ENCODE measurements at regions not wholly inside any gene's neighbourhood (a gene's known extent, or its start where the extent isn't known, plus 50 kb on each side); places are given as distances from the start of the nearest gene placed in this dataset.
A peak's percentile ranks its signal among the peaks of the same experiment; 100 is the strongest.

DNA sequence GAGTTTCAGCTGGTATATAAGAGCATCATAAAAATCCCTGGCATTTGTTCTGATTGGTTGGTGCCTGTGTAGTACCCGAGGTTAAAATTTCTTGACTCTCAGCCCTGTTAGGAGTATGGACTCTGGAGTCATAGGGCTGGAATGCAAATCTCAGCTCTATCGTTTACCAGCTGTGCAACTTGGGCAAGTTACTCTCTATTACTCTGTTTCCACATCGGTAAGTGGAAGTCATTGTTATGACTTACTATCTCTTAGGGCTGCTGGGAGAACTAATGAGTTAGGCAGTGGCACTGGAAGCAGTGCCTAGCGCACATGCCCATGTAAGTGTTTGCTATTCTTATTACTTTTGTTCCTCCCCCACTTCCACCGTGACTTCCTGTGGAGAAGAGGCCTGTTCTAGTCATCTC, 141.6 kb downstream of the BOD1 start:
- Mint-ChIP-seq H3K27me3 (ENCODE audit: insufficient read depth) (peaks cover 2% of the 10 kb centered on the region; the same call in 1 of the 2 replicates), H3K36me3 (ENCODE audit: low read depth) (no peaks in the 10 kb centered on the region), H3K4me3 (peak overlapping the region; percentile 49), H3K9me3 (no peaks in the 10 kb centered on the region), H3K4me1 (ENCODE audit: low read depth) (peaks cover 65% of the 10 kb centered on the region), H3K27ac (peak overlapping the region; percentile 70)
- DNase-seq = peak; percentile 73
- TF ChIP-seq, protein P1, sequence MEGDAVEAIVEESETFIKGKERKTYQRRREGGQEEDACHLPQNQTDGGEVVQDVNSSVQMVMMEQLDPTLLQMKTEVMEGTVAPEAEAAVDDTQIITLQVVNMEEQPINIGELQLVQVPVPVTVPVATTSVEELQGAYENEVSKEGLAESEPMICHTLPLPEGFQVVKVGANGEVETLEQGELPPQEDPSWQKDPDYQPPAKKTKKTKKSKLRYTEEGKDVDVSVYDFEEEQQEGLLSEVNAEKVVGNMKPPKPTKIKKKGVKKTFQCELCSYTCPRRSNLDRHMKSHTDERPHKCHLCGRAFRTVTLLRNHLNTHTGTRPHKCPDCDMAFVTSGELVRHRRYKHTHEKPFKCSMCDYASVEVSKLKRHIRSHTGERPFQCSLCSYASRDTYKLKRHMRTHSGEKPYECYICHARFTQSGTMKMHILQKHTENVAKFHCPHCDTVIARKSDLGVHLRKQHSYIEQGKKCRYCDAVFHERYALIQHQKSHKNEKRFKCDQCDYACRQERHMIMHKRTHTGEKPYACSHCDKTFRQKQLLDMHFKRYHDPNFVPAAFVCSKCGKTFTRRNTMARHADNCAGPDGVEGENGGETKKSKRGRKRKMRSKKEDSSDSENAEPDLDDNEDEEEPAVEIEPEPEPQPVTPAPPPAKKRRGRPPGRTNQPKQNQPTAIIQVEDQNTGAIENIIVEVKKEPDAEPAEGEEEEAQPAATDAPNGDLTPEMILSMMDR (IDR thresholded peaks at IDR 0.05) = no peak

- peak overlapping the region; percentile 95 for H3K27ac Mint-ChIP-seq
- DNase-seq = no peak
- H3K9me3 Mint-ChIP-seq = no peaks in the 10 kb centered on the region
- TF ChIP-seq, protein P1 (IDR thresholded peaks at IDR 0.05) = no peak
- no peaks in the 10 kb centered on the region for H3K36me3 Mint-ChIP-seq (ENCODE audit: low read depth)
- peak overlapping the region; percentile 76 for H3K4me3 Mint-ChIP-seq
- peaks cover 65% of the 10 kb centered on the region for H3K4me1 Mint-ChIP-seq (ENCODE audit: low read depth)
- no peaks in the 10 kb centered on the region; the same call in 1 of the 2 replicates for H3K27me3 Mint-ChIP-seq (ENCODE audit: insufficient read depth)
Observed at GRCh38 chr5:173473288-173473687, 143.2 kb downstream of the BOD1 start.

DNA sequence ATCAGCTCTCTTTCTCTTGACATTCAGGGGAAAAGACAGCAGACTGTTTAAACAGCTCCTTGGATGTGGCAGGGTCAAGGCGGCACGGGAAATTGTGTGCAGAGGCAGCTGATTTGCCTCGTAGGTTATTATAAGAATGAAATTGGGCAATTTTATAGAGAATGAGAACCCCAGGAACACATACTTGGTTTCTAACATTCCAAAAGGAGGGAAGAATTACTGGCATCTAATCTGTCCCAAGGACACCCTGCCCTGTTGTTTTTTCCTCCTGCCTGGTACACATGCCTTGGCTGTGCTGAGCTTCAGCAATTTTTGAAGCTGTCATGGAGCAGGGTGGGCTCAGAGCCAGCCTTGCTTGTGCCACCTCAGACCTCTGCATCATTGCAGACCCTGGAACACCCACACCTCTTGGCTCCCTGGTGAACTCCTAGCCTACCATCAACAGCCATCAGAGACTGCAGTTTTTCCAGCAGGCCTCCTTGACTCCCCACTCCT, 143.6 kb downstream of the BOD1 start:
- H3K36me3 Mint-ChIP-seq (ENCODE audit: low read depth) = no peaks in the 10 kb centered on the region
- no peaks in the 10 kb centered on the region; the same call in 1 of the 2 replicates for H3K27me3 Mint-ChIP-seq (ENCODE audit: insufficient read depth)
- peaks cover 63% of the 10 kb centered on the region for H3K4me1 Mint-ChIP-seq (ENCODE audit: low read depth)
- TF ChIP-seq, protein P1 (IDR thresholded peaks at IDR 0.05) = no peak
- no peaks in the 10 kb centered on the region for H3K9me3 Mint-ChIP-seq
- H3K27ac Mint-ChIP-seq = peak overlapping the region; percentile 95
- H3K4me3 Mint-ChIP-seq = peak overlapping the region; percentile 76
- peak; percentile 33 for DNase-seq

DNA sequence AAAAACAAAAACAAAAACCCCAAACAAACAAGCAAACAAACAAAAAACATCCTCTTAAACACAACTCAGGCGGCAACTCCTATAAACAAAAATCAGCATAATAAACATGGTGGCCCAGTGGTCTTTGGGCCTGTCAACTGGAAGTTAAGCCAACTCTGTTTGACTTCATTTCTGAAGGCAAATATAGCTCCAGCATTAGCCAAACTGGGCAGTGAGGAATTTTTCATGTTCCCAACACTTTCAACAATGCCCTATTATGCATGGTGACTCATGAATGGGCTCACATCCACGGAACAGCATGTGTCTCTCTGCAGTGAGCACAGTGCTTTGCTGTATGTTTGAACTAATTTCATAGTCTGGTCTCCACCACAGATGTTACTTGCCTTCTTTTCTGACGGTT, 143.9 kb upstream of the STC2 start:
- peak; percentile 93 for DNase-seq
- H3K9me3 Mint-ChIP-seq = no peaks in the 10 kb centered on the region
- no peaks in the 10 kb centered on the region; the same call in 1 of the 2 replicates for H3K27me3 Mint-ChIP-seq (ENCODE audit: insufficient read depth)
- peaks cover 56% of the 10 kb centered on the region for H3K4me1 Mint-ChIP-seq (ENCODE audit: low read depth)
- H3K4me3 Mint-ChIP-seq = peak overlapping the region; percentile 76
- H3K27ac Mint-ChIP-seq = peak overlapping the region; percentile 95
- no peaks in the 10 kb centered on the region for H3K36me3 Mint-ChIP-seq (ENCODE audit: low read depth)
- TF ChIP-seq, protein P1 (IDR thresholded peaks at IDR 0.05) = no peak

GRCh38 chr5:173468821-173469251, 140.6 kb upstream of the STC2 start:
- Mint-ChIP-seq H3K27me3 (ENCODE audit: insufficient read depth) (no peaks in the 10 kb centered on the region; the same call in 1 of the 2 replicates), H3K27ac (no peak overlapping the region), H3K9me3 (peaks cover 18% of the 10 kb centered on the region), H3K4me3 (no peak overlapping the region), H3K4me1 (ENCODE audit: low read depth) (peaks cover 42% of the 10 kb centered on the region), H3K36me3 (ENCODE audit: low read depth) (peaks cover 15% of the 10 kb centered on the region; the same call in 1 of the 2 replicates)
- TF ChIP-seq, protein P1 (IDR thresholded peaks at IDR 0.05) = no peak
- DNase-seq = no peak

All from HFFc6 (cell line).